Chondrocyte (in vitro differentiated cells): ENCODE measurements at regions not wholly inside any gene's neighbourhood (a gene's known extent, or its start where the extent isn't known, plus 50 kb on each side); places are given as distances from the start of the nearest gene placed in this dataset.

Experiments used
- DNase-seq: peaks from one replicate; pipeline ENCODE4 v3.0.0; 2021; ENCODE audit warnings: mixed read lengths, low spot score
- H3K27ac Mint-ChIP-seq: one replicate; pipeline ENCODE4 v1.8.0; 2021; ENCODE audit warnings: mild to moderate bottlenecking, moderate library complexity, mixed read lengths; ENCODE audit not compliant: unreplicated experiment
- H3K27me3 Mint-ChIP-seq: 2 replicates; pipeline ENCODE4 v1.8.0; 2021; ENCODE audit warnings: low read depth, mixed read lengths
- H3K36me3 Mint-ChIP-seq: 2 replicates; pipeline ENCODE4 v1.8.0; 2021; ENCODE audit warnings: low read depth, mixed read lengths
- H3K4me1 Mint-ChIP-seq: 2 replicates; pipeline ENCODE4 v1.8.0; 2021; ENCODE audit warnings: low read depth, mild to moderate bottlenecking, mixed read lengths
- H3K4me3 Mint-ChIP-seq: one replicate; pipeline ENCODE4 v1.8.0; 2021; ENCODE audit warnings: mild to moderate bottlenecking, moderate library complexity, mixed read lengths; ENCODE audit not compliant: unreplicated experiment
- H3K9me3 Mint-ChIP-seq: 2 replicates; pipeline ENCODE4 v1.8.0; 2021; ENCODE audit warnings: low read depth, mixed read lengths
- CTCF ChIP-seq: fragments of 200-600 bp; sonication (generic); IDR thresholded peaks from 2 replicates; pipeline ENCODE4 v1.5.0; 2021; ENCODE audit warnings: antibody characterized with exemption, mild to moderate bottlenecking, moderate library complexity

DNA sequence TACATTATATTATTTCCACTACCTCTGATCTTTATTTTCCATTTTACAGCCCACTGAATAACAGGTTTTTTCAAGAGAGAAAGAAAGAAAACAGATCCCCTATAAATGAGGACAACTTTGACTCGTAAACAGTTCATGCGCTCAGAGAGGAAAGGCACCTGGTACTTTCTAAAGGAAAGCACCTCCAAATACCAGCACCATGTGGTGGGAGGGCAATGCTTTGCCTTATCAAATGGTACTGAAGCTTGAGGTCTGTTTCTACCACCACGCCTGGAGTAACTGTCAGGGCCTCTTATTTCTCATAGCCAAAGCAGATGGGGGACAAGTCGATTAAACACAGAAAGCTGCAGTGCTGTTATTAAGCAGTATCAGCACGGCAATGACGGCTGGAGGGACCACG, 510.3 kb upstream of the ZFHX3 start:
- no peak for TF ChIP-seq CTCF
- no peak overlapping the region for H3K27ac Mint-ChIP-seq
- H3K9me3 Mint-ChIP-seq, result no peaks in the 10 kb centered on the region
- H3K4me3 Mint-ChIP-seq, result no peak overlapping the region
- H3K36me3 Mint-ChIP-seq, result no peaks in the 10 kb centered on the region
- no peak for DNase-seq
- no peaks in the 10 kb centered on the region for H3K4me1 Mint-ChIP-seq
- H3K27me3 Mint-ChIP-seq, result peaks cover 2% of the 10 kb centered on the region

DNA sequence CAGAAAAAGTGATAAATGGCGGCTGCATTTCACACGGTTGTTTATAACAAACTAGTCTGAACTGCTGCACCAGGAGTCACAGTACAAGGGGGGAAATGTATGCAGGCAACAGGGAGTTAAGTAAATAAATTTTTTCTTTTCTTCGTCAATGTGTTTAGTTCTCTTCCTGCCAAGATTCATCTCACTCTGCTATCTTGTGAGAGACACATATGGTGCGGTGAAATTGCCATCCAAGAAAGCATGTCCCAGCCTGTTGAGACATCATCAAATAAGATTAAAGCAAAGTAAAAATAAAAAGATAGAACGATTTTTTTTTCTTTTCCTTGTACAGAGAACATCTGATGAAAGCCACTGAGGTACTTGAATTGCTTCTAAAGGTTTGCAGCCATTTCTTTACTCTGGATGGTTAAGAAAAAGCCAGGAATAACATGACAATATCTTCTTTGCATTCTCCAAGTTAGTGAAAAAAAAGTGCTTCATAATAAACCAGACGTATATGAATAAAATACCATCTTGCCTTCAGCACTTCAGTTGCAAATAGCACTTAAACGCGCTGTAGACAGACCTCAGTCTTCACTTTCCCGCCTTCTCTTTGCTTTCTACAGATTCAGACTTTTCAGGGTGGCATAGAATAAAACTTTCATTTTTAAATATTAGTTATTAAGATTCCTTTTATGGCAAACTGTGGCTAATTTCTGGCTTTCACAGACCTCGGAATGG, 506.2 kb upstream of the ZFHX3 start:
- no peaks in the 10 kb centered on the region for H3K9me3 Mint-ChIP-seq
- peaks cover 6% of the 10 kb centered on the region for H3K4me1 Mint-ChIP-seq
- DNase-seq, result no peak
- no peaks in the 10 kb centered on the region for H3K36me3 Mint-ChIP-seq
- H3K27me3 Mint-ChIP-seq, result peaks cover 4% of the 10 kb centered on the region
- no peak for TF ChIP-seq CTCF
- no peak overlapping the region for H3K27ac Mint-ChIP-seq
- H3K4me3 Mint-ChIP-seq, result no peak overlapping the region

GRCh38 chr16:73549984-73550631, 502.2 kb upstream of the ZFHX3 start:
- H3K27ac Mint-ChIP-seq, result no peak overlapping the region

GRCh38 chr16:73547552-73548403, 499.9 kb upstream of the ZFHX3 start:
- peak overlapping the region; percentile 35 for H3K4me3 Mint-ChIP-seq
- no peak for TF ChIP-seq CTCF
- DNase-seq, result no peak
- peak overlapping the region; percentile 52 for H3K27ac Mint-ChIP-seq
- no peaks in the 10 kb centered on the region for H3K9me3 Mint-ChIP-seq
- H3K36me3 Mint-ChIP-seq, result no peaks in the 10 kb centered on the region
- peaks cover 20% of the 10 kb centered on the region for H3K27me3 Mint-ChIP-seq
- peaks cover 28% of the 10 kb centered on the region for H3K4me1 Mint-ChIP-seq

More at GRCh38 chr16:73549984-73550631, 502.2 kb upstream of the ZFHX3 start:
- Mint-ChIP-seq H3K4me3 (no peak overlapping the region), H3K27me3 (peaks cover 9% of the 10 kb centered on the region), H3K9me3 (no peaks in the 10 kb centered on the region), H3K36me3 (no peaks in the 10 kb centered on the region), H3K4me1 (peaks cover 28% of the 10 kb centered on the region)
- TF ChIP-seq CTCF, result no peak
- no peak for DNase-seq

- Mint-ChIP-seq H3K4me3 (peak overlapping the region; percentile 50), H3K9me3 (no peaks in the 10 kb centered on the region), H3K27me3 (peaks cover 17% of the 10 kb centered on the region), H3K27ac (no peak overlapping the region), H3K4me1 (peaks cover 28% of the 10 kb centered on the region), H3K36me3 (no peaks in the 10 kb centered on the region)
- no peak for DNase-seq
- no peak for TF ChIP-seq CTCF
These were observed 498.5 kb upstream of the ZFHX3 start for GRCh38 chr16:73546341-73546845.
